Stomach (tissue), 4 donors: ENCODE measurements at regions not wholly inside any gene's neighbourhood (a gene's known extent, or its start where the extent isn't known, plus 50 kb on each side); places are given as distances from the start of the nearest gene placed in this dataset.

Experiments used
- CTCF ChIP-seq, 7 experiments: fragments of 450-650 bp in 4 of 7; fragments of 200-600 bp in 3 of 7; sonication (generic) in 3 of 7; IDR thresholded peaks; one replicate each; pipeline ENCODE4 v1.5.1; 2016 to 2019; ENCODE audit warnings: antibody characterized with exemption in 7 of 7, control low read depth in 2 of 7, mild to moderate bottlenecking in 1 of 7
- EP300 ChIP-seq: sonication (generic); formaldehyde crosslinking; IDR thresholded peaks from one replicate; pipeline ENCODE4 v1.6.1; 2017; ENCODE audit warnings: antibody characterized with exemption
- POLR2A ChIP-seq, 4 donors: fragments of 450-650 bp; IDR thresholded peaks; one replicate each; pipeline ENCODE4 v1.6.1; 2016; ENCODE audit warnings: antibody characterized with exemption in 4 of 4, control low read depth in 2 of 4, mild to moderate bottlenecking in 1 of 4, moderate library complexity in 1 of 4
- POLR2AphosphoS5 ChIP-seq, 3 donors: sonication (generic); formaldehyde crosslinking; IDR thresholded peaks; one replicate each; pipeline ENCODE4 v1.6.1; 2016; ENCODE audit warnings: antibody characterized with exemption in 3 of 3

GRCh38 chr14:87800216-87800615, 192.8 kb downstream of the GALC start:
- TF ChIP-seq CTCF (IDR thresholded peaks at IDR 0.05) (no peak), POLR2AphosphoS5 (IDR thresholded peaks at IDR 0.05) (no peak), POLR2A (IDR thresholded peaks at IDR 0.05) (no peak), EP300 (no peak)
